ENCODE measurements at regions not wholly inside any gene's neighbourhood (a gene's known extent, or its start where the extent isn't known, plus 50 kb on each side); places are given as distances from the start of the nearest gene placed in this dataset.

DNA sequence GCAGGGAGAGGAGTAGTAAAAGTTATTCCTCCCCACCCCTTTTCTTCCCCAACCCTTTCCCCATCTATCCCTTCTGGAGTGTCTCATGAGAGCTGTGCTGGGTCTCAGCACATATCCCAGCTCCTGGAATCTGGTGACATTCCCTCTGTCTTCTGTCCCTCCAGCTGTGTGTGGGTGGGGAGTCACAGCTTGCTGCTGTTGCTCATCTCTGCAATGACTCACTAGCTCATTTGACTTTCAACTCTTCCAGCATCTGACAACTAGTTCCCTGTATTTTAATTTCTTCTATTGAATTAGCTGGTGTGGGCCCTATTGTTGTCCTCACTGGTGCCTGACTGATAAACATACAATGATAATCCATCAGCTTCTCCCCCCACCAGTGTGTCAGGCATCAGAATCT lies 198.9 kb upstream of the AUTS2 start:
- TF ChIP-seq, protein P1, sequence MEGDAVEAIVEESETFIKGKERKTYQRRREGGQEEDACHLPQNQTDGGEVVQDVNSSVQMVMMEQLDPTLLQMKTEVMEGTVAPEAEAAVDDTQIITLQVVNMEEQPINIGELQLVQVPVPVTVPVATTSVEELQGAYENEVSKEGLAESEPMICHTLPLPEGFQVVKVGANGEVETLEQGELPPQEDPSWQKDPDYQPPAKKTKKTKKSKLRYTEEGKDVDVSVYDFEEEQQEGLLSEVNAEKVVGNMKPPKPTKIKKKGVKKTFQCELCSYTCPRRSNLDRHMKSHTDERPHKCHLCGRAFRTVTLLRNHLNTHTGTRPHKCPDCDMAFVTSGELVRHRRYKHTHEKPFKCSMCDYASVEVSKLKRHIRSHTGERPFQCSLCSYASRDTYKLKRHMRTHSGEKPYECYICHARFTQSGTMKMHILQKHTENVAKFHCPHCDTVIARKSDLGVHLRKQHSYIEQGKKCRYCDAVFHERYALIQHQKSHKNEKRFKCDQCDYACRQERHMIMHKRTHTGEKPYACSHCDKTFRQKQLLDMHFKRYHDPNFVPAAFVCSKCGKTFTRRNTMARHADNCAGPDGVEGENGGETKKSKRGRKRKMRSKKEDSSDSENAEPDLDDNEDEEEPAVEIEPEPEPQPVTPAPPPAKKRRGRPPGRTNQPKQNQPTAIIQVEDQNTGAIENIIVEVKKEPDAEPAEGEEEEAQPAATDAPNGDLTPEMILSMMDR (IDR thresholded peaks at IDR 0.05; ENCODE audit: borderline replicate concordance, extremely low read depth, low read length, poor library complexity, severe bottlenecking) = no peak
- TF ChIP-seq EZH2 (IDR thresholded peaks at IDR 0.05; ENCODE audit: borderline replicate concordance, low read depth, low read length, severe bottlenecking) = no peak

All from DND-41 (cell line).